OCI-LY1 (cell line): ENCODE measurements at regions not wholly inside any gene's neighbourhood (a gene's known extent, or its start where the extent isn't known, plus 50 kb on each side); places are given as distances from the start of the nearest gene placed in this dataset.
"Not testable (repeated sequence)": the region's sequence is repeated elsewhere in the genome, so short reads cannot be mapped to it uniquely, and the experiment has no call there.

Source experiments
- H2AFZ ChIP-seq: fragments of 200-600 bp; sonication (generic), shearing (Covaris generic); 2 replicates; pipeline ENCODE4 v1.6.0; 2014; ENCODE audit warnings: antibody characterized with exemption, mild to moderate bottlenecking, low read length
- H3F3A ChIP-seq: fragments of 200-600 bp; sonication (generic), shearing (Covaris generic); 2 replicates; pipeline ENCODE4 v1.6.0; 2014; ENCODE audit warnings: mild to moderate bottlenecking, antibody characterized with exemption, low read length, moderate library complexity; ENCODE audit not compliant: insufficient read depth
- H3K27ac ChIP-seq: fragments of 200-600 bp; sonication (generic); 2 replicates; pipeline ENCODE4 v1.5.1; 2014; ENCODE audit warnings: low read length, mixed run types, mild to moderate bottlenecking, low read depth; ENCODE audit not compliant: poor library complexity, severe bottlenecking
- H3K27me3 ChIP-seq: fragments of 200-600 bp; sonication (generic); 2 replicates; pipeline ENCODE4 v1.6.0; 2014; ENCODE audit warnings: antibody characterized with exemption, mild to moderate bottlenecking, low read length, moderate library complexity; ENCODE audit not compliant: insufficient read depth
- H3K36me3 ChIP-seq: fragments of 200-600 bp; sonication (generic); 2 replicates; pipeline ENCODE4 v1.6.1; 2014; ENCODE audit warnings: mild to moderate bottlenecking, antibody characterized with exemption, low read length, moderate library complexity, mixed read lengths; ENCODE audit not compliant: insufficient read depth
- H3K4me1 ChIP-seq: fragments of 200-600 bp; sonication (generic); 2 replicates; pipeline ENCODE4 v1.5.1; 2014; ENCODE audit warnings: mild to moderate bottlenecking, low read length, moderate library complexity; ENCODE audit not compliant: insufficient read depth, severe bottlenecking
- H3K4me2 ChIP-seq: fragments of 200-600 bp; sonication (generic), shearing (Covaris generic); 2 replicates; pipeline ENCODE4 v1.6.1; 2014; ENCODE audit warnings: low read length
- H3K4me3 ChIP-seq: fragments of 200-600 bp; sonication (generic); 2 replicates; pipeline ENCODE4 v1.5.1; 2014; ENCODE audit warnings: low read length, low read depth, mild to moderate bottlenecking, mixed read lengths; ENCODE audit not compliant: poor library complexity, severe bottlenecking
- H3K79me2 ChIP-seq: fragments of 200-600 bp; shearing (Covaris generic); 2 replicates; pipeline ENCODE4 v1.6.1; 2016; ENCODE audit warnings: mixed run types, low read length, mixed read lengths; ENCODE audit not compliant: insufficient read depth
- H3K9ac ChIP-seq: fragments of 200-600 bp; sonication (generic), shearing (Covaris generic); 2 replicates; pipeline ENCODE4 v1.6.1; 2014; ENCODE audit warnings: mild to moderate bottlenecking, low read length, mixed read lengths
- H3K9me2 ChIP-seq: fragments of 200-600 bp; sonication (generic), shearing (Covaris generic); 2 replicates; pipeline ENCODE4 v1.6.1; 2014; ENCODE audit warnings: low read depth, mild to moderate bottlenecking, low read length, mixed read lengths
- H3K9me3 ChIP-seq: fragments of 200-600 bp; shearing (Covaris generic); 2 replicates; pipeline ENCODE4 v1.6.1; 2014; ENCODE audit warnings: low read length, mixed read lengths
- H4K20me1 ChIP-seq: fragments of 200-600 bp; sonication (generic), shearing (Covaris generic); 2 replicates; pipeline ENCODE4 v1.6.0; 2016; ENCODE audit warnings: mild to moderate bottlenecking, low read length; ENCODE audit not compliant: insufficient read depth
- CTCF ChIP-seq: fragments of 200-600 bp; sonication (generic), shearing (Covaris generic); IDR thresholded peaks from 2 replicates; pipeline ENCODE4 v1.5.1; 2017; ENCODE audit warnings: mild to moderate bottlenecking, antibody characterized with exemption, low read length, moderate library complexity, mixed read lengths
- EZH2 ChIP-seq: fragments of 200-600 bp; sonication (generic), shearing (Covaris generic); IDR thresholded peaks from 2 replicates; pipeline ENCODE4 v1.8.0; 2017; ENCODE audit warnings: borderline replicate concordance, mixed run types, mild to moderate bottlenecking, antibody characterized with exemption, low read length, moderate library complexity, mixed read lengths

GRCh38 chr13:88823114-88823513, 1151.9 kb downstream of the SLITRK5 start:
- no peak for TF ChIP-seq EZH2
- H3K9ac ChIP-seq, result no peak overlapping the region
- no peaks in the 10 kb centered on the region for H3K27me3 ChIP-seq
- H3K9me3 ChIP-seq, result no peaks in the 10 kb centered on the region
- no peaks in the 10 kb centered on the region for H3K4me1 ChIP-seq
- no peak overlapping the region for H3K4me2 ChIP-seq
- H3K36me3 ChIP-seq, result no peaks in the 10 kb centered on the region
- no peaks in the 10 kb centered on the region for H3F3A ChIP-seq
- H3K79me2 ChIP-seq, result no peaks in the 10 kb centered on the region
- H3K4me3 ChIP-seq, result no peak overlapping the region
- no peak overlapping the region for H3K27ac ChIP-seq
- H4K20me1 ChIP-seq, result no peaks in the 10 kb centered on the region
- H3K9me2 ChIP-seq, result no peaks in the 10 kb centered on the region
- H2AFZ ChIP-seq, result no peak overlapping the region

GRCh38 chr13:88824218-88824617, 1153.0 kb downstream of the SLITRK5 start:
- Histone ChIP-seq H3K79me2 (no peaks in the 10 kb centered on the region), H3K4me2 (no peak overlapping the region), H3K9me3 (no peaks in the 10 kb centered on the region), H3K4me1 (no peaks in the 10 kb centered on the region), H2AFZ (no peak overlapping the region), H3K9ac (no peak overlapping the region), H3K9me2 (no peaks in the 10 kb centered on the region), H3F3A (no peaks in the 10 kb centered on the region), H3K27ac (no peak overlapping the region), H3K27me3 (no peaks in the 10 kb centered on the region), H3K4me3 (no peak overlapping the region), H4K20me1 (no peaks in the 10 kb centered on the region), H3K36me3 (no peaks in the 10 kb centered on the region)
- TF ChIP-seq EZH2 (no peak), CTCF (no peak)

- no peak overlapping the region for H2AFZ ChIP-seq
- H3F3A ChIP-seq, result no peaks in the 10 kb centered on the region
- no peak overlapping the region for H3K9ac ChIP-seq
- H3K9me2 ChIP-seq, result no peaks in the 10 kb centered on the region
- no peaks in the 10 kb centered on the region for H3K79me2 ChIP-seq
- H3K4me2 ChIP-seq, result no peak overlapping the region
- H3K4me3 ChIP-seq, result no peak overlapping the region
- no peak for TF ChIP-seq EZH2
- no peak for TF ChIP-seq CTCF
- H3K4me1 ChIP-seq, result no peaks in the 10 kb centered on the region
- no peak overlapping the region for H3K27ac ChIP-seq
- H3K27me3 ChIP-seq, result no peaks in the 10 kb centered on the region
- no peaks in the 10 kb centered on the region for H4K20me1 ChIP-seq
- H3K36me3 ChIP-seq, result no peaks in the 10 kb centered on the region
- H3K9me3 ChIP-seq, result no peaks in the 10 kb centered on the region
Measured at GRCh38 chr13:88840085-88840484, 1168.9 kb downstream of the SLITRK5 start.

- not testable (repeated sequence) for H3K9me2 ChIP-seq, H3K36me3 ChIP-seq, H3K79me2 ChIP-seq, H3K27me3 ChIP-seq, H3K4me3 ChIP-seq, H3K9ac ChIP-seq, H3K4me2 ChIP-seq, H2AFZ ChIP-seq, H3K4me1 ChIP-seq, H4K20me1 ChIP-seq, H3K27ac ChIP-seq, H3K9me3 ChIP-seq, H3F3A ChIP-seq
Measured at GRCh38 chr13:88852293-88852692, 1181.1 kb downstream of the SLITRK5 start.
